Esophagus (tissue), 2 donors: ENCODE measurements at regions not wholly inside any gene's neighbourhood (a gene's known extent, or its start where the extent isn't known, plus 50 kb on each side); places are given as distances from the start of the nearest gene placed in this dataset.

Source experiments
- H3K27ac ChIP-seq, 2 donors: one replicate each; pipeline ENCODE4 v1.5.1; 2013; ENCODE audit warnings: low read depth in 2 of 2, mild to moderate bottlenecking in 2 of 2, inconsistent platforms in 1 of 2, low read length in 1 of 2, moderate library complexity in 1 of 2
- H3K27me3 ChIP-seq, 2 donors: one replicate each; pipeline ENCODE4 v1.6.1; 2013; ENCODE audit warnings: low read length in 2 of 2, control low read depth in 1 of 2, mild to moderate bottlenecking in 1 of 2; ENCODE audit not compliant: insufficient read depth in 2 of 2, control insufficient read depth in 1 of 2
- H3K36me3 ChIP-seq, 2 donors: one replicate each; pipeline ENCODE4 v1.6.1; 2013; ENCODE audit warnings: low read length in 1 of 2; ENCODE audit not compliant: control insufficient read depth in 2 of 2, insufficient read depth in 2 of 2
- H3K4me1 ChIP-seq, 2 donors: one replicate each; pipeline ENCODE4 v1.6.1; 2013; ENCODE audit warnings: low read length in 1 of 2; ENCODE audit not compliant: control insufficient read depth in 2 of 2, insufficient read depth in 2 of 2
- H3K4me3 ChIP-seq, 2 donors: one replicate each; pipeline ENCODE4 v1.5.1; 2013; ENCODE audit warnings: low read length in 2 of 2, mild to moderate bottlenecking in 2 of 2, low read depth in 1 of 2, moderate library complexity in 1 of 2
- H3K9me3 ChIP-seq, 2 donors: one replicate each; pipeline ENCODE4 v1.6.1; 2013; ENCODE audit warnings: mild to moderate bottlenecking in 2 of 2, low read depth in 1 of 2, low read length in 1 of 2, moderate library complexity in 1 of 2; ENCODE audit not compliant: control insufficient read depth in 2 of 2, insufficient read depth in 1 of 2
- WGBS, 2 donors: extraction: QIAGEN DNeasy Blood & Tissue Kit; methylation state at CpG; one replicate each; pipeline ENCODE4 v1.1.7; 2013; 5-methylcytosine and 5-hydroxymethylcytosine counted together
- donor health status: healthy with polysubstance abuse.
- donor health status: Bipolar disorder and iron deficiency.

GRCh38 chr3:33919312-33920120 is 121.1 kb downstream of the PDCD6IP start:
- H3K4me1 ChIP-seq, result no peaks in the 10 kb centered on the region
- no peak overlapping the region for H3K4me3 ChIP-seq
- no peaks in the 10 kb centered on the region for H3K9me3 ChIP-seq
- no peaks in the 10 kb centered on the region for H3K36me3 ChIP-seq
- 56 to 61% methylated on average over 7 of the region's 7 CpGs for WGBS, 2 donors
- no peak overlapping the region for H3K27ac ChIP-seq
- no peaks in the 10 kb centered on the region for H3K27me3 ChIP-seq

GRCh38 chr3:33920511-33920910 is 122.1 kb downstream of the PDCD6IP start:
- H3K27me3 ChIP-seq, result no peaks in the 10 kb centered on the region
- H3K4me1 ChIP-seq, result no peaks in the 10 kb centered on the region
- no peaks in the 10 kb centered on the region for H3K9me3 ChIP-seq
- no peaks in the 10 kb centered on the region for H3K36me3 ChIP-seq
- H3K4me3 ChIP-seq, result no peak overlapping the region
- no peak overlapping the region for H3K27ac ChIP-seq
- WGBS, 2 donors, result 93% methylated on average over 4 of the region's 4 CpGs

GRCh38 chr3:33921608-33922007 is 123.2 kb downstream of the PDCD6IP start:
- H3K27ac ChIP-seq, result no peak overlapping the region
- no peaks in the 10 kb centered on the region for H3K27me3 ChIP-seq
- no peaks in the 10 kb centered on the region for H3K4me1 ChIP-seq
- no peaks in the 10 kb centered on the region for H3K36me3 ChIP-seq
- 67 to 68% methylated on average over 2 of the region's 2 CpGs for WGBS, 2 donors
- H3K4me3 ChIP-seq, result no peak overlapping the region
- H3K9me3 ChIP-seq, result no peaks in the 10 kb centered on the region

- H3K27ac ChIP-seq, result no peak overlapping the region
- H3K4me3 ChIP-seq, result no peak overlapping the region
- 81 to 85% methylated on average over 3 of the region's 3 CpGs for WGBS, 2 donors
- no peaks in the 10 kb centered on the region for H3K36me3 ChIP-seq
- H3K27me3 ChIP-seq, result no peaks in the 10 kb centered on the region
- H3K4me1 ChIP-seq, result no peaks in the 10 kb centered on the region
- H3K9me3 ChIP-seq, result peaks cover 0 to 2% of the 10 kb centered on the region in 2 donors
Observed at GRCh38 chr3:33926998-33927605, 128.7 kb downstream of the PDCD6IP start.

- H3K4me1 ChIP-seq, result no peaks in the 10 kb centered on the region
- H3K9me3 ChIP-seq, result peaks cover 0 to 2% of the 10 kb centered on the region in 2 donors
- no peak overlapping the region for H3K4me3 ChIP-seq
- WGBS, 2 donors, result 72 to 83% methylated on average over 2 of the region's 2 CpGs
- H3K27ac ChIP-seq, result no peak overlapping the region
- no peaks in the 10 kb centered on the region for H3K27me3 ChIP-seq
- H3K36me3 ChIP-seq, result no peaks in the 10 kb centered on the region
Observed at GRCh38 chr3:33929813-33930212, 131.4 kb downstream of the PDCD6IP start.

GRCh38 chr3:33931512-33931911 is 133.1 kb downstream of the PDCD6IP start:
- Histone ChIP-seq H3K36me3 (no peaks in the 10 kb centered on the region), H3K27ac (no peak overlapping the region), H3K4me3 (no peak overlapping the region), H3K4me1 (no peaks in the 10 kb centered on the region), H3K27me3 (no peaks in the 10 kb centered on the region), H3K9me3 (peaks cover 0 to 2% of the 10 kb centered on the region in 2 donors)

- no peak overlapping the region for H3K4me3 ChIP-seq
- H3K4me1 ChIP-seq, result no peaks in the 10 kb centered on the region
- H3K27ac ChIP-seq, result no peak overlapping the region
- H3K9me3 ChIP-seq, result peaks cover 0 to 2% of the 10 kb centered on the region in 2 donors
- no peaks in the 10 kb centered on the region for H3K36me3 ChIP-seq
- no peaks in the 10 kb centered on the region for H3K27me3 ChIP-seq
- WGBS, 2 donors, result 80 to 83% methylated on average over 6 of the region's 6 CpGs
Observed at GRCh38 chr3:33932010-33932764, 133.8 kb downstream of the PDCD6IP start.

GRCh38 chr3:33936171-33936920 is 137.9 kb downstream of the PDCD6IP start:
- Histone ChIP-seq H3K4me3 (no peak overlapping the region), H3K36me3 (no peaks in the 10 kb centered on the region), H3K27me3 (no peaks in the 10 kb centered on the region), H3K9me3 (no peaks in the 10 kb centered on the region), H3K4me1 (no peaks in the 10 kb centered on the region), H3K27ac (no peak overlapping the region)
- WGBS, 2 donors, result 65 to 80% methylated on average over 3 of the region's 3 CpGs

- Histone ChIP-seq H3K27ac (no peak overlapping the region), H3K27me3 (no peaks in the 10 kb centered on the region), H3K9me3 (no peaks in the 10 kb centered on the region), H3K4me3 (no peak overlapping the region), H3K4me1 (no peaks in the 10 kb centered on the region), H3K36me3 (no peaks in the 10 kb centered on the region)
- 39 to 65% methylated on average over 1 of the region's 1 CpG for WGBS, 2 donors
Observed at GRCh38 chr3:33936921-33937525, 138.6 kb downstream of the PDCD6IP start.
